ENCODE measurements at regions not wholly inside any gene's neighbourhood (a gene's known extent, or its start where the extent isn't known, plus 50 kb on each side); places are given as distances from the start of the nearest gene placed in this dataset.

- no peak for TF ChIP-seq GATA2 (IDR thresholded peaks at IDR 0.05; ENCODE audit: low read depth, low read length)
- TF ChIP-seq GATA3 (IDR thresholded peaks at IDR 0.05; ENCODE audit: low read depth, low read length) = no peak
Measured at GRCh38 chr13:61913183-61913582, 497.5 kb upstream of the PCDH20 start.
